ENCODE measurements at regions not wholly inside any gene's neighbourhood (a gene's known extent, or its start where the extent isn't known, plus 50 kb on each side); places are given as distances from the start of the nearest gene placed in this dataset.

- peak; percentile 15; the same call in 1 of the 3 replicates for TF ChIP-seq CTCF (conservative IDR thresholded peaks at IDR 0.05)
- H4K8ac ChIP-seq (replicated peaks; ENCODE audit: insufficient read length, low read depth, low read length) = no peak overlapping the region
- no peak overlapping the region for H3K18ac ChIP-seq (ENCODE audit: insufficient read length, low read depth, low read length)
- H2BK120ac ChIP-seq (ENCODE audit: low read depth, low read length, poor library complexity, severe bottlenecking) = no peak overlapping the region
- Mint-ChIP-seq H3K27me3 (ENCODE audit: low read depth) (no peaks in the 10 kb centered on the region; the same call in 1 of the 2 replicates), H3K4me1 (0 out of 4 replicates have a peak, but pooled peaks cover 2 to 3% of the 10 kb centered on the region in 2 experiments), H3K27ac (no peak overlapping the region), H3K9me3 (0 out of 5 replicates have a peak, but pooled peaks cover 0 to 3% of the 10 kb centered on the region in 2 experiments), H3K4me3 (no peak overlapping the region), H3K36me3 (ENCODE audit: insufficient read depth in 1 of 3, low read depth in 3 of 3) (peaks cover 0 to 2% (median 0%) of the 10 kb centered on the region in 3 experiments; a peak in 2 of 7 replicates)
- WGBS (ENCODE audit: extremely low coverage, insufficient read length, low lambda C conversion rate) = no CpG with 5 or more reads among the region's 1 CpG
- H2AK5ac ChIP-seq (ENCODE audit: insufficient read length, low read length) = no peak overlapping the region
- H2BK12ac ChIP-seq (ENCODE audit: insufficient read length, low read depth, low read length) = no peak overlapping the region
- H3T11ph ChIP-seq (ENCODE audit: low read length) = no peak overlapping the region
- no peak overlapping the region for H3K14ac ChIP-seq (ENCODE audit: insufficient read depth, low read length)
- no peaks in the 10 kb centered on the region for H3K79me1 ChIP-seq (ENCODE audit: insufficient read depth, low read depth, low read length, poor library complexity, severe bottlenecking)
- H3K4me1 ChIP-seq (ENCODE audit: insufficient read depth, low read length) = no peaks in the 10 kb centered on the region
- no peak for DNase-seq
- H2BK15ac ChIP-seq (ENCODE audit: low read depth, low read length) = no peak overlapping the region
- no peak overlapping the region for H2AFZ ChIP-seq (ENCODE audit: low read length)
- H3K4me2 ChIP-seq (ENCODE audit: insufficient read depth, insufficient read length, low read length) = no peak overlapping the region
- H3K9me3 ChIP-seq (ENCODE audit: control insufficient read depth, low read depth, low read length) = no peaks in the 10 kb centered on the region
- H3K56ac ChIP-seq (ENCODE audit: insufficient read length, low read depth, low read length) = no peak overlapping the region
- no peak overlapping the region for H3K4ac ChIP-seq (ENCODE audit: low read depth, low read length)
- H4K91ac ChIP-seq (ENCODE audit: insufficient read length, low read depth, low read length) = no peak overlapping the region
- H3K27me3 ChIP-seq (ENCODE audit: insufficient read depth, low read length) = no peaks in the 10 kb centered on the region
- H3K27ac ChIP-seq (ENCODE audit: insufficient read length, low read depth, low read length) = no peak overlapping the region
- H3K9ac ChIP-seq (ENCODE audit: extremely low read depth, insufficient read length, low read length) = no peak overlapping the region
- no peaks in the 10 kb centered on the region for H3K23me2 ChIP-seq (ENCODE audit: insufficient read length, low read depth, low read length, poor library complexity, severe bottlenecking)
- no peak overlapping the region for H3K23ac ChIP-seq (ENCODE audit: insufficient read length, low read depth, low read length)
- no peak overlapping the region for H2BK20ac ChIP-seq (ENCODE audit: low read depth, low read length, poor library complexity, severe bottlenecking)
- H4K5ac ChIP-seq (ENCODE audit: insufficient read length, low read depth, low read length) = no peak overlapping the region
- no peaks in the 10 kb centered on the region for H4K20me1 ChIP-seq (ENCODE audit: control insufficient read depth, insufficient read depth, insufficient read length)
- H2BK5ac ChIP-seq (ENCODE audit: insufficient read length, low read length) = no peak overlapping the region
- H3K79me2 ChIP-seq (ENCODE audit: insufficient read depth, low read length) = no peaks in the 10 kb centered on the region
Observed at GRCh38 chr4:115852767-115853091, 739.3 kb upstream of the NDST4 start.
